H1 (cell line): ENCODE measurements at regions not wholly inside any gene's neighbourhood (a gene's known extent, or its start where the extent isn't known, plus 50 kb on each side); places are given as distances from the start of the nearest gene placed in this dataset.

Experiments
- GABPA ChIP-seq: IDR thresholded peaks from 2 replicates; pipeline ENCODE4 v1.6.1; 2011; ENCODE audit warnings: mild to moderate bottlenecking, low read length, moderate library complexity, borderline replicate concordance; ENCODE audit not compliant: insufficient read depth
- HDAC6 ChIP-seq: IDR thresholded peaks from one replicate; pipeline ENCODE4 v1.7.1; 2012; ENCODE audit warnings: low read depth, mild to moderate bottlenecking, inconsistent platforms, low read length, moderate library complexity
- RBBP5 ChIP-seq: IDR thresholded peaks from 2 replicates; pipeline ENCODE4 v1.7.1; 2012; ENCODE audit warnings: low read depth, mild to moderate bottlenecking, inconsistent platforms, low read length, moderate library complexity, borderline replicate concordance
- RFX5 ChIP-seq: IDR thresholded peaks from 2 replicates; pipeline ENCODE4 v1.6.1; 2011; ENCODE audit warnings: low read depth, low read length, improper control_type of control experiment, borderline replicate concordance
- SUZ12 ChIP-seq: fragments of 200-600 bp; sonication (generic); IDR thresholded peaks from 2 replicates; pipeline ENCODE4 v1.6.1; 2012; ENCODE audit warnings: mild to moderate bottlenecking, inconsistent platforms, low read length, moderate library complexity, mixed read lengths
- TF ChIP-seq, protein P1 (sequence below): IDR thresholded peaks from 2 replicates; pipeline ENCODE4 v1.6.1; 2011; ENCODE audit warnings: low read length, improper control_type of control experiment

DNA sequence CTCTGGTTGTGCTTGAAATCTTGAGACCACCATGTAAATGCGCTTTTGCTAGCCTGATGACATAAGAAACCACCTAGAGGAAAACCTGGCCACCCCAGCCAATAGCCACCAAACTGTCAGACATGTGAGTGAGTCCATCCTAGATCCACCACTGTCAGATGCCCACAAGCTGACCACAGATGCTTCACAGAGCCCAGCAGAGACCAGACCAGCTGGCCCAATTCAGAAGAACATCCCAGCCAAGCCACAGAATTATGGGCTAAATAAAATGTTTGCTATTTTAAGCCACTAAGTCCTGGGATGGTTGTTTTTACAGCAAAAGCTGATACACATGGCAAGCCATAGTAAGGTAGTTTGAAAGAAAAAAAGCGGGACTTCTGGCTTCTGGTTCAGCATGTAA, 425.3 kb downstream of the KIF16B start (continued):
- TF ChIP-seq RBBP5 (no peak), HDAC6 (no peak), SUZ12 (no peak), GABPA (no peak), RFX5 (no peak)
- TF ChIP-seq, protein P1, sequence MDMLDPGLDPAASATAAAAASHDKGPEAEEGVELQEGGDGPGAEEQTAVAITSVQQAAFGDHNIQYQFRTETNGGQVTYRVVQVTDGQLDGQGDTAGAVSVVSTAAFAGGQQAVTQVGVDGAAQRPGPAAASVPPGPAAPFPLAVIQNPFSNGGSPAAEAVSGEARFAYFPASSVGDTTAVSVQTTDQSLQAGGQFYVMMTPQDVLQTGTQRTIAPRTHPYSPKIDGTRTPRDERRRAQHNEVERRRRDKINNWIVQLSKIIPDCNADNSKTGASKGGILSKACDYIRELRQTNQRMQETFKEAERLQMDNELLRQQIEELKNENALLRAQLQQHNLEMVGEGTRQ = no peak
